ENCODE measurements at regions not wholly inside any gene's neighbourhood (a gene's known extent, or its start where the extent isn't known, plus 50 kb on each side); places are given as distances from the start of the nearest gene placed in this dataset.

- Histone ChIP-seq H3K4me3 (ENCODE audit: low read depth, low read length) (no peak overlapping the region), H3K9me3 (ENCODE audit: control insufficient read depth, insufficient read depth, low read depth, low read length) (no peaks in the 10 kb centered on the region; the same call in 1 of the 2 replicates), H3K36me3 (ENCODE audit: control insufficient read depth in 2 of 2, insufficient read depth in 1 of 2, low read length in 2 of 2) (no peaks in the 10 kb centered on the region), H3K4me1 (ENCODE audit: control insufficient read depth, insufficient read depth, low read length) (no peaks in the 10 kb centered on the region), H3K27ac (ENCODE audit: extremely low read depth, low read depth, low read length) (no peak overlapping the region)
- CTCF ChIA-PET, result interaction anchor here (0.5 kb wide), 1 partner anchor 1597 kb away, joined by 6 read pairs; no protein-coding TSS in a partner anchor
- POLR2A ChIA-PET, result no interaction called here
- TF ChIP-seq OSR2 (tag by site-specific recombination; IDR thresholded peaks at IDR 0.05) (no peak), ZNF292 (tag by site-specific recombination; IDR thresholded peaks at IDR 0.05; ENCODE audit: borderline replicate concordance, low read depth) (no peak), ZNF701 (tag by site-specific recombination; IDR thresholded peaks at IDR 0.05) (no peak), TRIM28 (IDR thresholded peaks at IDR 0.05; ENCODE audit: borderline replicate concordance, low read length) (no peak), ZFP69B (tag by site-specific recombination; IDR thresholded peaks at IDR 0.05) (no peak)
- TF ChIP-seq, protein P1, sequence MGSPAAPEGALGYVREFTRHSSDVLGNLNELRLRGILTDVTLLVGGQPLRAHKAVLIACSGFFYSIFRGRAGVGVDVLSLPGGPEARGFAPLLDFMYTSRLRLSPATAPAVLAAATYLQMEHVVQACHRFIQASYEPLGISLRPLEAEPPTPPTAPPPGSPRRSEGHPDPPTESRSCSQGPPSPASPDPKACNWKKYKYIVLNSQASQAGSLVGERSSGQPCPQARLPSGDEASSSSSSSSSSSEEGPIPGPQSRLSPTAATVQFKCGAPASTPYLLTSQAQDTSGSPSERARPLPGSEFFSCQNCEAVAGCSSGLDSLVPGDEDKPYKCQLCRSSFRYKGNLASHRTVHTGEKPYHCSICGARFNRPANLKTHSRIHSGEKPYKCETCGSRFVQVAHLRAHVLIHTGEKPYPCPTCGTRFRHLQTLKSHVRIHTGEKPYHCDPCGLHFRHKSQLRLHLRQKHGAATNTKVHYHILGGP (tag by site-specific recombination; IDR thresholded peaks at IDR 0.05), result no peak
Observed at GRCh38 chr21:24294171-24294570, 1313.1 kb downstream of the MRPL39 start.

DNA sequence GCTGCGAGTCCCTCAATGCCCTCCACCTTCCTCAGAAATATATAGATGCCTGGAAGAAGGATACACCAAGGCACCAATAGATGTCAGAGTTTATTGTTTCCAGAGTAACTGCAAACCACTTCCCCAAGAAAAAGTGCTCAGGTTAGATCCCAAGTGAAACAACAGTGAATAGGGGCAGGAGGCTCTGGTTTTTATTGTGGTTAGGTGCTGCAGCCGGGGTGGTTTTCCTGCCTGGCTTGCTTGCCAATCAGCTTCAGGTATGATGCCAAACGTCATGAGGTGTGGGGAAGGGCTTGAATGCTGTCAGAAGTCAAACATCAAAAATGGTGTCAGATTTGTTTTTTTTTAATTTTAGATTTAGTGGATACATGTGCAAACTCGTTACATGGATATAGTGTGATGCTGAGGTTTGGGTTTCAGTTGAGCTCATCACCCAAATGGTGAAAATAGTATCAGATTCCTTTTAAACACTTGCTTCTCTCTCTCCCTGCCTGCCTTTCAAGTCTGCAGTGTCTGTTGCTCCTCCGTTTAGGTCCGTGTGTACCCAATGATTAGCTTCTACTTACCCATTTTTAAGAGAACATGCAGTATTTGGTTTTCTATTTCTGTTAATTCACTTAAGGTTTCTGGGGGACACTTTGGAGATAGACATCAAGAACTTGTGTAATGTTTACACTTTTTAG, 1317.0 kb downstream of the MRPL39 start:
- TF ChIP-seq ZNF394 (tag by site-specific recombination; IDR thresholded peaks at IDR 0.05; ENCODE audit: borderline replicate concordance) (no peak), ZNF341 (tag by site-specific recombination; IDR thresholded peaks at IDR 0.05; ENCODE audit: low read depth) (no peak), ZNF211 (tag by site-specific recombination; IDR thresholded peaks at IDR 0.05; ENCODE audit: low read depth) (no peak), KLF1 (tag by site-specific recombination; IDR thresholded peaks at IDR 0.05) (no peak), SALL2 (tag by site-specific recombination; IDR thresholded peaks at IDR 0.05; ENCODE audit: borderline replicate concordance) (no peak)
- TF ChIP-seq, protein P2, sequence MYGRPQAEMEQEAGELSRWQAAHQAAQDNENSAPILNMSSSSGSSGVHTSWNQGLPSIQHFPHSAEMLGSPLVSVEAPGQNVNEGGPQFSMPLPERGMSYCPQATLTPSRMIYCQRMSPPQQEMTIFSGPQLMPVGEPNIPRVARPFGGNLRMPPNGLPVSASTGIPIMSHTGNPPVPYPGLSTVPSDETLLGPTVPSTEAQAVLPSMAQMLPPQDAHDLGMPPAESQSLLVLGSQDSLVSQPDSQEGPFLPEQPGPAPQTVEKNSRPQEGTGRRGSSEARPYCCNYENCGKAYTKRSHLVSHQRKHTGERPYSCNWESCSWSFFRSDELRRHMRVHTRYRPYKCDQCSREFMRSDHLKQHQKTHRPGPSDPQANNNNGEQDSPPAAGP (tag by site-specific recombination; IDR thresholded peaks at IDR 0.05), result no peak
- POLR2A ChIA-PET, result no interaction called here
- no peaks in the 10 kb centered on the region for H3K36me3 ChIP-seq (ENCODE audit: control insufficient read depth in 2 of 2, insufficient read depth in 1 of 2, low read length in 2 of 2)

DNA sequence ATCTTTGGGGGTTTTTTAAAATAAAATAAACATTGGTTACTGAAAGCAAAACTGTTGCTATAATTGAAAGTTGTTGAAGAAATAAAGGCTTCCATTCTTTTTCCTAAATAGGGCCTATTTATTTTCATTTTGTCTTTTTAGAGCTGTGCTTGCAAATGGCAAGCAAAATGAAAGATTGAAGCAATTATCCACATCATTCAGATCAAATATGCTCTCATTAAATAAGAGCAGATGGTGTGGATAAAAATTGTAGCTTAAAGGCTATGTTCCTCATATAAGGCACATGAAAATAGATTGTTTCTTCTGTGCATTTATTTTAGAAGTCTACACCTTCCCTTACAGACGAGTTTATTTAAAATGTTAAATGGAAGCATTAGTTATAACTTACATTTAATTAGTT, 1317.7 kb downstream of the MRPL39 start:
- no peak overlapping the region for H3K4me3 ChIP-seq (ENCODE audit: low read depth, low read length)
- POLR2A ChIA-PET, result no interaction called here
- H3K9me3 ChIP-seq (ENCODE audit: control insufficient read depth, insufficient read depth, low read depth, low read length), result no peaks in the 10 kb centered on the region; the same call in 1 of the 2 replicates
- CTCF ChIA-PET, result no interaction called here
- no peaks in the 10 kb centered on the region for H3K4me1 ChIP-seq (ENCODE audit: control insufficient read depth, insufficient read depth, low read length)
- no peak overlapping the region for H3K27ac ChIP-seq (ENCODE audit: extremely low read depth, low read depth, low read length)
- H3K36me3 ChIP-seq (ENCODE audit: control insufficient read depth in 2 of 2, insufficient read depth in 1 of 2, low read length in 2 of 2), result no peaks in the 10 kb centered on the region
- TF ChIP-seq ZNF121 (tag by site-specific recombination; IDR thresholded peaks at IDR 0.05) (no peak), ZNF521 (tag by site-specific recombination; IDR thresholded peaks at IDR 0.05) (no peak), TCF7L2 (IDR thresholded peaks at IDR 0.05; ENCODE audit: borderline replicate concordance, low read depth, low read length) (no peak), ZBTB8A (tag by site-specific recombination; IDR thresholded peaks at IDR 0.05) (no peak), ZNF677 (tag by site-specific recombination; IDR thresholded peaks at IDR 0.05) (no peak), HIC1 (tag by site-specific recombination; IDR thresholded peaks at IDR 0.05) (no peak), KLF10 (tag by site-specific recombination; IDR thresholded peaks at IDR 0.05) (no peak), ZNF391 (tag by site-specific recombination; IDR thresholded peaks at IDR 0.05; ENCODE audit: borderline replicate concordance, low read depth) (no peak), PRDM10 (tag by site-specific recombination; IDR thresholded peaks at IDR 0.05) (no peak)
- TF ChIP-seq, protein P3, sequence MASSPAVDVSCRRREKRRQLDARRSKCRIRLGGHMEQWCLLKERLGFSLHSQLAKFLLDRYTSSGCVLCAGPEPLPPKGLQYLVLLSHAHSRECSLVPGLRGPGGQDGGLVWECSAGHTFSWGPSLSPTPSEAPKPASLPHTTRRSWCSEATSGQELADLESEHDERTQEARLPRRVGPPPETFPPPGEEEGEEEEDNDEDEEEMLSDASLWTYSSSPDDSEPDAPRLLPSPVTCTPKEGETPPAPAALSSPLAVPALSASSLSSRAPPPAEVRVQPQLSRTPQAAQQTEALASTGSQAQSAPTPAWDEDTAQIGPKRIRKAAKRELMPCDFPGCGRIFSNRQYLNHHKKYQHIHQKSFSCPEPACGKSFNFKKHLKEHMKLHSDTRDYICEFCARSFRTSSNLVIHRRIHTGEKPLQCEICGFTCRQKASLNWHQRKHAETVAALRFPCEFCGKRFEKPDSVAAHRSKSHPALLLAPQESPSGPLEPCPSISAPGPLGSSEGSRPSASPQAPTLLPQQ (tag by site-specific recombination; IDR thresholded peaks at IDR 0.05), result no peak

More for the DNA sequence above, 1317.0 kb downstream of the MRPL39 start:
- Histone ChIP-seq H3K27ac (ENCODE audit: extremely low read depth, low read depth, low read length) (no peak overlapping the region), H3K4me3 (ENCODE audit: low read depth, low read length) (no peak overlapping the region), H3K4me1 (ENCODE audit: control insufficient read depth, insufficient read depth, low read length) (no peaks in the 10 kb centered on the region), H3K9me3 (ENCODE audit: control insufficient read depth, insufficient read depth, low read depth, low read length) (no peaks in the 10 kb centered on the region; the same call in 1 of the 2 replicates)
- CTCF ChIA-PET, result interaction anchor here (0.6 kb wide), 1 partner anchor 31 kb away, joined by 4 read pairs; no protein-coding TSS in a partner anchor

Data from HEK293 (cell line).